RPMI8226 (cell line): ENCODE measurements at regions not wholly inside any gene's neighbourhood (a gene's known extent, or its start where the extent isn't known, plus 50 kb on each side); places are given as distances from the start of the nearest gene placed in this dataset.
"Not testable (repeated sequence)": the region's sequence is repeated elsewhere in the genome, so short reads cannot be mapped to it uniquely, and the experiment has no call there.

ENCODE experiments used
- DNase-seq: peaks from one replicate; pipeline ENCODE4 v3.0.0-alpha.2; 2015

DNA sequence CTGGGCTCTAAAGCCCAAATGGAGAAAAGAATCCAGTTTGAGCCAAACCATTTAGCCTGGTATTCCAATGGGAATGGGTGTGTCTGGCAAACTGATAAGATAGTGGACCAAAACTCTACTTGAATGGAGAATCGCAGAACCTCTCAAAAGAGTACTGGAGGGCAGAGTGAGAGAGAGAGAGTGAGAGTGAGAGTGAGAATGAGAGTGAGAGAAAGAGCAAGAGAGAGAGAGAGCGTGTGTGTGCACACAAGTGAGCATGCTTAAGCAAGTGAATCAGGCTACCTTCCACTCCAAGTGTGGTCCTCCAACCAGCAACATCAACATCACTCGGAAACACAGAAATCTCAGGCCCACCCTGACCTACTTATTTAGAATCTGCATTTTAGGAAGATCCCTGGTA, 58.8 kb downstream of the UQCRFS1 start:
- no peak for DNase-seq

DNA sequence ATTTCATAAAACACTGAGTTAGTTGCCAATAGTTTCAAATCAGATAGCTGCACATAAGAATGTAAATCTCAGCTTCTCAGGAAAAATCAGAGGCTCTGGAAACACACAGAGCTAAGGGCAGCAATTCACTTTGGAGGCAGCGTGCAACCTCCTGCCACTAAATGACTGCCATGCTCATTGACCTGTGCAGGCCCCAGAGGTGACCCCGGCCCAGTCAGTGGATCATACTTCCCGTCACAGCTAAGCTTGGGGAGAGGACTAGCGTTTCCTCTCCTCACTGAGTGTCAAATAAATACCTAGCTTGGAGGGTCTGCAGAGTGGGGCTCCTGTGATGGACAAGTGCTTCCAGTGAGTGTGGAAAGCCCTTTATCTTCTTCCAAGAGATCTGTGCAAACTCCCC, 67.2 kb downstream of the UQCRFS1 start:
- no peak for DNase-seq

DNA sequence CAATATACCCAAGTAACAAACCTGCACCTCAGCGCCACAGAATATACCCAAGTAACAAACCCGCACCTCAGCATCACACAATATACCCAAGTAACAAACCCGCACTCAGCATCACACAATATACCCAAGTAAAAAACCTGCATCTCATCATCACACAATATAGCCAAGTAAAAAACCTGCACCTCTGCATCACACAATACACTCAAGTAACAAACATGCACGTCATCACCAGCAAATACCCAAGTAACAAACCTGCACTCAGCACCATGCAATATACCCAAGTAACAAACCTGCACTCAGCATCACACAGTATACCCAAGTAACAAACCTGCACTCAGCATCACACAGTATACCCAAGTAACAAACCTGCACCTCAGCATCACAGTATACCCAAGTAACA, 69.8 kb downstream of the UQCRFS1 start:
- DNase-seq: no peak

GRCh38 chr19:29139227-29139626, 73.7 kb downstream of the UQCRFS1 start:
- no peak for DNase-seq

GRCh38 chr19:29138206-29138605, 74.7 kb downstream of the UQCRFS1 start:
- DNase-seq: not testable (repeated sequence)

GRCh38 chr19:29131456-29131855, 81.5 kb downstream of the UQCRFS1 start:
- no peak for DNase-seq

GRCh38 chr19:29129148-29129547, 83.8 kb downstream of the UQCRFS1 start:
- no peak for DNase-seq

GRCh38 chr19:29128203-29128602, 84.7 kb downstream of the UQCRFS1 start:
- DNase-seq: no peak

- no peak for DNase-seq
Observed at GRCh38 chr19:29122185-29122584, 90.8 kb downstream of the UQCRFS1 start.

- no peak for DNase-seq
Observed at GRCh38 chr19:29121684-29122083, 91.3 kb downstream of the UQCRFS1 start.

- no peak for DNase-seq
Observed at GRCh38 chr19:29120466-29120865, 92.5 kb downstream of the UQCRFS1 start.

DNA sequence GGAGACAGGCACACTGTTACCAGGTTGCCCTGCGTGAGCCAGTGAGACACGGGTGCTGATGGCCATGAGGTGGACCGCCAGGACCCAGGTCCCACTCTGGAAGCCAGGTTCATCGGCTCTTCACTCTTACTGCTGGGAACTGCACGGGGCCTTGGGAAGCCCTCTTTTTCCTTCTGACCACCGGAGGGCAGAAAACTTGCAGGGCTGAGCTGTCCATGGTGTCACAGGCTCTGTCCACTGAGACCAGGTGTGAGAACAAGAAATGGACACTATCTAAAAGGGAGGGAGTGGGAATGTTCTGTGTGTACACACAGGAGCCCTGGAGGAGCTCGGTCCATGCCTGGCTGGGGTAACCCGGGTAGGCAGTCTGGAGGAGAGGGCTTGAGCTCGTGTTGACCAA, 93.4 kb downstream of the UQCRFS1 start:
- no peak for DNase-seq

DNA sequence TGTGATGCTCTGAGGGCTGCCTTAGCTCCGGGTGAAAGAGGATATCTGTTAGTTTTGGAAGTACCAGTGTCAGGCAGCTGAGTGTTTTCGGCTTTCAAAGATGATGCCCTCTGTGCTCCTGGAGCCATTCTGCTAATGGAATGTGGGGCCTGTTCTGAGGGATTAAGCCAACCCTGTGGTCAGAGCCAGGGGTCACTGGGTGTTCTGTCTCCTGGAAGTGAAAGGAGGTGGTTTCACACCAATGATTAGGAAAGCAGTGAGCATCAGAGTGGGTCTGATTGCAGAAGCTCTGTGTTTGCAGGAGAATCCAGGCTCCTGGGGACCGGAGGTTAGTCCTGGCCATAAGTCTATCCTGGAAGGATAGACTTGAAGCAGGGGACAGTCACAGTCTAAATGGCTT, 94.6 kb downstream of the UQCRFS1 start:
- DNase-seq: no peak

DNA sequence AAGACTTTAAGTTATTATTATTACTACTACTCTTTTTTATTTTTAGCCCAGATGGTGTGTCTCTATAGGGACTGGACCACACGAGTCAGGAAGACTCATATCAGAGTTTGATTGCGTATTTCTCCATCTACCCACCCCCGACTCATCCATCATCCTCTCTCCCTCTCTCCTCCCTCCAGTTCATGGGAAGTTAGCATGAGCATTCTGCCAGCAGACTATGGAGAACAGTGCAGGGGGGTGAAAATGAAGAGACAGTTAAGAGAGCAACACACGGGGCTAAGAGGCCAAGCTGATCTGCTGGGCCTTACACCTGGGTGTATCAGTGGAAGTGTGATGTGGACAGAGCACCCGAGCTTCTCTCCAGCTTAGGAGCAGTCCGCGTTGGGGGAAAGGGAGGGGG, 95.0 kb downstream of the UQCRFS1 start:
- no peak for DNase-seq

DNA sequence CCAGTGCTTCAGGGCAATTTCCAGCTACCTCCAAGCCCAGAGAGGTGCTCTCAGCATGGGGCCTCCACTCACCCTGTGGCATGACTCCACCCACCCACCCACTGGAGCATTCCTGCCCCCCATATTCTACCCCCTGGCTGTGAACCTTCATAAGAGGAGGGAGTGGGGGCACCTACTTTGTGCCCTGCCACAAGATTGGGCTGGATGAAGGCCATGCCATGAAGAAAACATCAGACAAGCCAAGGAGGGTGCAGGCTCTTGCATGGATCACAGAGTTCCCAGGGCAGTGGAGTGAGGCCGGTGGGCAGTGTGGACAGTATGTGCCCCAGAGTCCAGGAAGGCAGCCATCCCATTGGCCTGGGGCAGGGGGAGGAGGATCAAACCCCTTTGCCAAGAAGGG, 97.8 kb downstream of the UQCRFS1 start:
- DNase-seq: no peak

GRCh38 chr19:29113838-29114237, 99.1 kb downstream of the UQCRFS1 start:
- no peak for DNase-seq

- DNase-seq: no peak
Observed at GRCh38 chr19:29111576-29111975, 101.4 kb downstream of the UQCRFS1 start.

GRCh38 chr19:29107831-29108230, 105.1 kb downstream of the UQCRFS1 start:
- DNase-seq: no peak

DNA sequence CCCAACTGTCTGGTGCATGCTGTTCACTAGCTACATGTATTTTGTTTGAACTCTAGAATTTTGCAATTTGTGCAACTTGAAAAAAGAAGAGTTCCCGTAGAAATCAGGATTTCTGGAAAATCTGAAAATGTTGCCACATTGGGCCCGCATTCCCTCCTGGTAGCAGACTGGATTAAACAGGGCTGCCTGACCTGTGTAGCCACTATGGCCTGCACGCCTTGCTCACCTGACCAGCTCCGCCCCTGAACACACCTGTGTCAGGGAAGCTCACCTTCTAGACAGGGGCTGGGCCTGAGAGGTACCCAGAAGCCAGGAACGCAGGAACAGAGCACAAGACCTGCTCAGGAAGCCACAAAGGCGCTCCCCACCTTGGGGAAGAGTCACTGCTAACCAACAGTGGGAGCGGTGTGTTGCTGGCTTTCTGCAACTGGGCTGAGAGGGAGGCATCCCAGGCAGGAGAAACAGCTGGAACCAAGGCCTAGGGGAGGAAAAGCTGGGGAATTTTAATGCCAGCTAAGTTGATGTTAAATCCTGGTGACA, 106.5 kb downstream of the UQCRFS1 start:
- DNase-seq: no peak

DNA sequence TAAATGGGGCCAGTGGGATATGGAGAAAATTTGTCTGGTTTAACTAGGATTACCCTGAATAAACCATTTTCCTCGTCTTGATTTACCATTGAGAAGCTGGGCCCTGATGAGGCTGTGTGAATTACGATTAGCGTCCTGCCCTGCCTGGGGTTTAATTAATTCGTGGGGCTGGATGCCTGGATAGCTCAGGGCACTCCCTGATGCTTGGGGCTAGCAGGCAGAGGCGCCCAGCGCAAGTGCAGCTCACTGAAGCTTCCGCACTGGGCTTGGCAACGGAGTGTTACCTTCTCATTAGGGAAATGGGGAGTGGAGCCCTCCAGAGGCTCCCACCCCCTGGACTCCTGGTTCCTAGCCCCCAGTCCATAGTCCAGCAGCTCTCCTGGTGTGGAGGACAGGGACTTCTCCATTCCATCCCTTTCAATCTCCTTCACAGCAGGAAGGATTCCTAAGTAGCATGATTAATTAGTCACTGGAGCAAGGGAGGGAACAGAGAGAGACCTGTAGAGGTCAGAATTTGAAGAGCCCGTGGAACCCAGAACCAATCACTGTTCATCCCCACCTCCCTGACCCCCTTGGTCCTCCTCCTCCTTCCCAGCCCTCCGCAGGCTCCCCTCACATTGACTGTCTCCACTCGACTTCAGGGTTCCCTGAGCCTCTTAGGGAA, 107.2 kb downstream of the UQCRFS1 start:
- DNase-seq: no peak

GRCh38 chr19:29104605-29105241, 108.2 kb downstream of the UQCRFS1 start:
- DNase-seq: no peak

DNA sequence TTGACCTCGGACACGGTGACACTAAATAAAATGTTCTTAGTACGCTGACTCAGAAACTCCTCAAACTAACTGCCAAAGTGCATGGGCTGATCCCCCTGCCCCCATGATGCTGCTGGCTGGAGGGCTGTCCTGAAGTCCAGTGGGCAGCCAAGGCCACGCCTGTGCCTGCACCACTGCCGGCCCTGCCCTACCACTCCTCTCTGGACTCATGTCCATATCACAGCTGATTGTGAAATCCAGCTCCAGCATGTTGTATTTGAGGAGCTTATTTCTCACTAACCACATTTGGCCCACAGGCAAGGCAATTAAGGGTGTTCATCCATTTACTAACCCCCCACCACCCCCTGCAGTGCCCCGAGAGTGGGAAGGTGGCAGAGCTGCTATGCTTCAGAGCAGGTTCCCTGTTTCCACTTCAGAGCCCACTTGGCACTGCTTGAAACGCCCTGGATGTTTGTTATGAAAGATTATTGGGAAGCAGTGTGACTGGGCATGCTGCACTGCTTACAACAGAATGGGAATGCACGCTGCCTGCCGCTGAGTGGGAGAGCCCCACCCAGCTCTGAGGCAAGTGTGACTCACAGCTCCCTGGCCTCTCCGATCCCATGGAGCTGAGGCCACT, 114.0 kb downstream of the UQCRFS1 start:
- DNase-seq: no peak

GRCh38 chr19:29098091-29098490, 114.9 kb downstream of the UQCRFS1 start:
- DNase-seq: no peak

DNA sequence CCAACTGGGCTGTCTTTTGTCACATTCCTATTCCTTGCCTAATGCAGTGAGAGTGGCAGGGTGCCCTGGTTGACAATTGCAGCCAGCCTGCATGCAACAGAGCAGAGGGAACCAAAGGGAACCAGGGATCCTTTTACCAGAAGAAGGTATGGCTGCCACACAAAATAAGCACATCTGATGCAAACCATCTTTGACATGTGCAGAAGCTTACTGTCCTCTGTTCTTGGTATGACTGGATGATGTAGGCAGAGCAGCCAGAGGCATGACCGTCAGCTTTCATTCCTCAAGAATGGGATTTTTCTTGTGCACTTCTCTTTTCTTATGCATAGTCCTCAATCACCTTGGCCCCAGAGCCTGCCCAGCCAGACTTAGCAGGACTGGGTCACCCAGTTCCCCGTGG, 116.1 kb downstream of the UQCRFS1 start:
- DNase-seq: no peak
